ENCODE measurements at regions not wholly inside any gene's neighbourhood (a gene's known extent, or its start where the extent isn't known, plus 50 kb on each side); places are given as distances from the start of the nearest gene placed in this dataset.
"Not testable (repeated sequence)": the region's sequence is repeated elsewhere in the genome, so short reads cannot be mapped to it uniquely, and the experiment has no call there.

DNA sequence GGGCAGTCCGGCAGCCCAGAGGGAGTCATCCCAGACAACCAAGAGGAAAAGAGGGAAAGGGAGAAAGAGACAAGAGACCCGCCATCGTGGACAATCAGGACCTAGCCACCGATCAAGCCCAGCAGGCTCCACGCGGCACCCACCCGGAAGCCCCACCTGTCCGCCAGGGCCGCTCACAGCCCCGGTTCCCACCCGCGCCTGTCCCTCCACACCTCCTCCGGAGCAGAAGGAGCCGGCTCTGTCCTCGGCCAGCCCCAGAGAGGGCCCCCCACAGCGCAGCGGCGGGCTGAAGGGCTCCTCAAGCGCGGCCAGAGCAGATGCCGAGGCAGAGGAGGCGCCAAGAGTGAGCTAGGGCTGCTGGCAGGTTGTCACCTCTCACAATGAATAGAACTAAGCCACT, 784.7 kb upstream of the FBXO33 start:
- H3K27ac Mint-ChIP-seq, result no peak overlapping the region
- H3K4me3 Mint-ChIP-seq, result no peak overlapping the region
- no peaks in the 10 kb centered on the region for H3K27me3 Mint-ChIP-seq
- no peaks in the 10 kb centered on the region for H3K36me3 Mint-ChIP-seq
- no peaks in the 10 kb centered on the region for H3K4me1 Mint-ChIP-seq
- no peaks in the 10 kb centered on the region for H3K9me3 Mint-ChIP-seq

DNA sequence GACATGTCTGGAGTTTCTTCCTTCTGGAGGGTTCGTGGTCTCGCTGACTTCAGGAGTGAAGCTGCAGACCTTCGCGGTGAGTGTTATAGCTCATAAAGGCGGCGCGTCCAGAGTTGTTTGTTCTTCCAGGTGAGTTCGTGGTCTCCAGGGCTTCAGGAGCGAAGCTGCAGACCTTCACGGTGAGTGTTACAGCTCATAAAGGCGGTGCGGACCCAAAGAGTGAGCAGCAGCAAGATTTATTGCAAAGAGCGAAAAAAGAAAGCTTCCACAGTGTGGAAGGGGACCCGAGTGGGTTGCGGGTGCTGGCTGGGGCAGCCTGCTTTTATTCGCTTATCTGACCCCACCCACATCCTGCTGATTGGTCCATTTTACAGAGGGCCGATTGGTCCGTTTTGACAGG, 784.2 kb upstream of the FBXO33 start:
- H3K4me3 Mint-ChIP-seq, H3K27ac Mint-ChIP-seq, H3K27me3 Mint-ChIP-seq, H3K4me1 Mint-ChIP-seq, H3K36me3 Mint-ChIP-seq, H3K9me3 Mint-ChIP-seq: not testable (repeated sequence)

DNA sequence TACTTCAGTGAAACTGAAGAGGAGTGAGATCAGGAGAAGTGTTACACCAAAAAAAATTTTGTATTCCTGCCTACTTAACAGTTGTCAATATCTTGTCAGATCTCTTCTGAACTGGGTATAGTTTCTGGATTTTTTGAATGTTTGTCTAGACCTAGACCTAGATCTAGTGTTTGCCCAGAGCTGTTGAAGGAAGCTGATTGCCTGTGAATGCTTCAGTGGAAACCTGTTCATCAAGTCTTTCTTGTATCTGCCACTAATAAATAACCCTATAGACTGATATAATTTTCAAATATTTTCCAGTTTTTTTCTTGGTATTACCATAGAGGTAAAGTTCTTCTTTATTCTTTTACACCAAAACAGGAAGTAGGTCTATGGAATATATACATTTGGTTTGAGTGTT, 781.5 kb upstream of the FBXO33 start:
- no peak overlapping the region for H3K4me3 Mint-ChIP-seq
- H3K36me3 Mint-ChIP-seq, result no peaks in the 10 kb centered on the region
- no peak overlapping the region for H3K27ac Mint-ChIP-seq
- no peaks in the 10 kb centered on the region for H3K4me1 Mint-ChIP-seq
- H3K27me3 Mint-ChIP-seq, result no peaks in the 10 kb centered on the region
- H3K9me3 Mint-ChIP-seq, result peaks cover 6% of the 10 kb centered on the region

DNA sequence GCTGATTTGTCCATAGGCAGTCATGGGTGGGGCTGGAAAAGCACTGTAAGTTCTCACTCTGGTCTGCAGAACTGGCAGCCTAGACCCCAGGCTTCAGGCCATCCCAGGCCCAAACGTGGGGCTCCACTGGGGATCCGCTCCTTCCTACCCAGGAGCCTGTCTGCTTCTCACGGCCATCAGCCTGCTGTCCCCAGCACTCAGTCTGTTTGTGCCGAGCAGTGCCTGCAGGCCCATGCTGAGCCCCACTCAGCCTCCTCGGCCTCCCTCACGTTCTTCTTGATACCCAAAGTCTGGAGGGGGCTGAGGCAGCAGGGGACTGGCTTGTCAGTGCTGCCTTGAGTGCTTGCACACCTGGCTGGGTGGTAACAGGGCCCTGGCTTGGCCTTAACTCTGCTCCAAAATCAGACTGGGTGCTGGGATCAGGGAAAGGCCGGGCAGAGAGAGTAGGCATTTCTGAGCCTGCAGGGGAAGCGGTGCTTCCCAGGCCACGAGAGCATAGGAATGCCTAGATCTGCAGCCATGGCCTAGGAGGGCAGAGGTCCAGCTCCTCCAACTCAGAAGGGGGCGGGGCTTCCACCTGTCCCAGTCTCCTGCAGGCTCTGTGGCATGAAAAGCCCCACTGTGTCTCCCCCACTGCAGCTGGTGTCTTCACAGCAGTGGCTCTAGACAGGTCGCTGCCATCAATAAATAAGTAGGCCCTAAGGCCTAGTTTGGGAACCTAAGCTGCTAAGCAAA, 772.4 kb upstream of the FBXO33 start:
- Mint-ChIP-seq H3K9me3 (peaks cover 6% of the 10 kb centered on the region), H3K27me3 (no peaks in the 10 kb centered on the region), H3K36me3 (no peaks in the 10 kb centered on the region), H3K27ac (no peak overlapping the region), H3K4me1 (no peaks in the 10 kb centered on the region), H3K4me3 (no peak overlapping the region)

DNA sequence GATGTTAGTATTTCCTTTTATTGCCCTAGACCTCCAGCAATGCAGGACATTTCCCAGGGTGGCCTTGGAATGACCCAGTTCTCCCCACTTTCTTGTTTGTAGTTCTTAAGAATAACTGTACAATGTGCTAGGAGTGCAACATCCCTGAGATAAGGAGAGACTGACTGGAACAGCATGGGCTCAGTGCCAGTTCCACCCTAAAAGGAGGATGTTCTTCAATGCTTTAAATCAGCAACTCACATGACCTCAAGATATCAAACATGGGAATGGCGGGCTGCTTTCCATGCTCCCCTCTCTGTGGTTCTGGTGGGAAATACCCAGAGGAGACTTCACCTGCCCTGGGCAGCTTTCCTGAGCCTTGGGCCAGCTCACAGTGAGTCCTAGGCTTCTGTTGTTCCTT, 766.9 kb upstream of the FBXO33 start:
- no peaks in the 10 kb centered on the region for H3K36me3 Mint-ChIP-seq
- H3K27ac Mint-ChIP-seq, result no peak overlapping the region
- no peaks in the 10 kb centered on the region for H3K27me3 Mint-ChIP-seq
- no peaks in the 10 kb centered on the region for H3K4me1 Mint-ChIP-seq
- H3K4me3 Mint-ChIP-seq, result no peak overlapping the region
- H3K9me3 Mint-ChIP-seq, result no peaks in the 10 kb centered on the region

DNA sequence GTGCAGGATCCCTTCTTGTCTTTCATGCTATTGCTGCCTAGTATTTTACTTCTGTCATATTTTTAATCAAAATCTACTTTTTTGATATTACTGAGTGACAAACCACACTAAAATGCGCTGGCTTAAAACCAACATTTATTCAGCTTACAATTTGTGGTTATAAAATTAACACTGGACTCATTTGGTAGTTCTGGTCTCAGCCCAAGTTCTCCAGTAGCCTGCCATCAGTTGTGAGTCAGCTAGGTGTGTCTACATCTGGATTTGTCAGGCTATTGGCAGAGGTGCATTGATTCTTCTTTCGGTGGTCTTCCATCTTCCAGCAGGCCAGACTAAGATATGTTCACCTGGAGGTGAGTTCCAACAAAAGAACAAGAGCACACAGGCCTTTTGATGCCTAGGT, 765.1 kb upstream of the FBXO33 start:
- Mint-ChIP-seq H3K4me3 (no peak overlapping the region), H3K9me3 (no peaks in the 10 kb centered on the region), H3K4me1 (no peaks in the 10 kb centered on the region), H3K36me3 (no peaks in the 10 kb centered on the region), H3K27me3 (no peaks in the 10 kb centered on the region), H3K27ac (no peak overlapping the region)

DNA sequence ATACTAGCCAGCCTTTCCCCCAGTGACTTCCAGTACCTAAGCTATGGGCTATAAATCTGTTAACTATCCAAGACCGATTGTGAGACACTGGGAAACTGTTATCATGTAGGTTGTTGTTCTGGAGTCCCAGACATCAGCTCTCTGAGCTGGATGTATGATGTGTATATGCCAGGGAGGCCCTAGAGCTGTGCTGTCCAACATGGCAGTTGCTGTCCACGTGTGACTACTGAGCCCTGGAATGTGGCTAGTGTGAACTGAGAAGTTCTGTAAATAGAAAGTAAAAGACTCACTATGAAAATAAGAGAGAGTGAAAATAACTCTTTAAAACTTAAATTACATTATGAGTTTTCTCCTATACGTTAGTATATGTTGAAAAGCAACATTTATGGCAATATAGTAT, 755.8 kb upstream of the FBXO33 start:
- H3K36me3 Mint-ChIP-seq, result no peaks in the 10 kb centered on the region
- H3K4me1 Mint-ChIP-seq, result no peaks in the 10 kb centered on the region
- H3K9me3 Mint-ChIP-seq, result no peaks in the 10 kb centered on the region
- no peak overlapping the region for H3K27ac Mint-ChIP-seq
- no peaks in the 10 kb centered on the region for H3K27me3 Mint-ChIP-seq
- no peak overlapping the region for H3K4me3 Mint-ChIP-seq

DNA sequence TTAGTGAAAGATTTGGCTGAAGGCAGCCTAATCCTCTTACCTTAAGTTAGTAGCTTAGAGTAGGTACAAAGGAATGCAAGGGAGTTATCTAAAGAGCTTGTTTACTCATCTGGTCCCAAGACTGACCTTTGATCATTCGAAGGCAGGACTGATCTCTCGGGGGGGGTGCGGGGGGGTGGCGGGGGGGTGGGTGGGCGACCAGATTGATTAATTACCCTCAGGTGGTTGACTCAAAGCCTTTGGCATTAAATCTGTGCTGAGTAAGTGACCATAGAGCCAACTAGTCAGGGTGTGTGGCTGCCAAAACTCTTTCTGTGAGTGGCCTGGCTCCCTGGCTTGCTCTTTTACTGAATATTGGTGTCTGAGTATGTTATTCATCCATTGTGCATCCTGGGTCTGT, 731.9 kb upstream of the FBXO33 start:
- peaks cover 9% of the 10 kb centered on the region for H3K9me3 Mint-ChIP-seq
- H3K27me3 Mint-ChIP-seq, result no peaks in the 10 kb centered on the region
- no peak overlapping the region for H3K4me3 Mint-ChIP-seq
- H3K27ac Mint-ChIP-seq, result no peak overlapping the region
- H3K4me1 Mint-ChIP-seq, result no peaks in the 10 kb centered on the region
- H3K36me3 Mint-ChIP-seq, result no peaks in the 10 kb centered on the region

DNA sequence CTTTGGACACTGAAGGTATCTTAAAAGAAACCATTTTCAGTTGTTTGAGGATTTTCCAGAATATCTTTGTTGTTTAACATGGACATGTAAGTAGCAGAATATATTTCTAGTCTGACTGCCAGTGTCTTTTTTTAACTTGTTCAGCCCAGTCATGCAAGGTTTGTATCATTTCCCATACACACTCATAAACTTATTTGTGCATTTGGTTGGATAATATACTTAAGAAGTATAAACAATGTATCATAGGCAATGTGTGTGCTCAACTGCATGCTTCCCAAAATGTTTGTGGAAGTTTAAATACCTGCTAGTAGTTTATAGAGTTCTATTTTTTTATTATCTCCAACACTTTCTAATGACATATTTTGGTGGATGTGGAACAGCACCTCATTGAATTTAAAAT, 707.4 kb upstream of the FBXO33 start:
- Mint-ChIP-seq H3K27ac (no peak overlapping the region), H3K36me3 (peaks cover 2% of the 10 kb centered on the region), H3K9me3 (peaks cover 10% of the 10 kb centered on the region), H3K4me3 (no peak overlapping the region), H3K27me3 (no peaks in the 10 kb centered on the region), H3K4me1 (no peaks in the 10 kb centered on the region)

DNA sequence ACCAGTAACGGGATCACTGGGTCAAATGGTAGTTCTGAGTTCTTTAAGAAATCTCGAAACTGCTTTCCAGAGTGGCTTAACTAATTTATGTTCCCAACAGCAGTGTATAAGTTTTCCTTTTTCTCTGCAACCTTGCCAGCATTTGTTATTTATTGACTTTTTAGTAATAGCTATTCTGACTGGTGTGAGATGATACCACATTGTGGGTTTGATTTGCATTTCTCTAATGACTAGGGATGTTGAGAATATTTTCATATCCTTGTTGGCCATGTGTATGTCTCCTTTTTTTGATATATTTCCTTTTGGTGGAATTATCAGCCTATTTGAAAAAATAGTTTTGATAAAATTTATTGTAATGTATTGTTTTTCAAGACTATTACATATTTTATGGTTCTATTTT, 701.2 kb upstream of the FBXO33 start:
- Mint-ChIP-seq H3K27me3 (no peaks in the 10 kb centered on the region), H3K36me3 (peaks cover 2% of the 10 kb centered on the region), H3K4me1 (no peaks in the 10 kb centered on the region), H3K9me3 (peaks cover 13% of the 10 kb centered on the region), H3K27ac (no peak overlapping the region), H3K4me3 (no peak overlapping the region)

DNA sequence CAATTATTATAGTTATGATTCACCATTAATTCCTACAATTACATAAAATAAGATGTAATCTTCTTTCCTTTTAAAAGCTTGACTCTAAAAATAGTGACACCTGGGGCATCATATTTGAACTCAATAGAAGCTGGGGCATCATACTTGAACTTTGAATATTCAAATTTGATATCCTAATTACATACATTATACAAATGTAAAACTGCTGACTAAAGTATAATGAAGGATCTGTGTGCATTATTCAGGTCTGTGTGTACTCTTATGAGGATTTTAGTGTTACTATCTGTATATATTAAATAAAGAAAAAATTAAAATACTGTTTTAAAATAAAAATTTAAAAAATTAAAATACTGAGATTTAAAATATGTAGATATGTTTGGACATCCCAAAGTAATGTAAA, 696.9 kb upstream of the FBXO33 start:
- Mint-ChIP-seq H3K36me3 (no peaks in the 10 kb centered on the region), H3K27ac (no peak overlapping the region), H3K4me1 (no peaks in the 10 kb centered on the region), H3K27me3 (no peaks in the 10 kb centered on the region), H3K9me3 (peaks cover 2% of the 10 kb centered on the region), H3K4me3 (no peak overlapping the region)

DNA sequence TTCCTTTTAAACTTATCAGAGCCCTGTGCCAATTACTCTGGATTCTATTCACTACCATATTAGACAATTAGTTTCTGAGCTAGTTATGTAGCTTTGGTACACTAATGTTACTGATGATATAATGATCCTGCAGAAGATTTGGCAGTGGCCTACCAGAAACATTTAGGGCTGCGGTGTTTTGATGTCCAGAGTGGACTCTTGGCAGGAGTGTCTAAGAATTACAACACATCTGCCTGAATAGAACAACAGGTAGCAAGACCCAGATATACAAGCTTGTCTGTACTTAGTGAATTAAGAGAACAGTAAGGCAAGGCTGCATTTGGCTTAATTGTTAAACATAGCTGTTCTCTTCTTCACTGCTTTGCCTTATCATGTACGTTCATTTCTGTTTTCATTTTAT, 691.6 kb upstream of the FBXO33 start:
- H3K27me3 Mint-ChIP-seq, result no peaks in the 10 kb centered on the region
- H3K27ac Mint-ChIP-seq, result no peak overlapping the region

DNA sequence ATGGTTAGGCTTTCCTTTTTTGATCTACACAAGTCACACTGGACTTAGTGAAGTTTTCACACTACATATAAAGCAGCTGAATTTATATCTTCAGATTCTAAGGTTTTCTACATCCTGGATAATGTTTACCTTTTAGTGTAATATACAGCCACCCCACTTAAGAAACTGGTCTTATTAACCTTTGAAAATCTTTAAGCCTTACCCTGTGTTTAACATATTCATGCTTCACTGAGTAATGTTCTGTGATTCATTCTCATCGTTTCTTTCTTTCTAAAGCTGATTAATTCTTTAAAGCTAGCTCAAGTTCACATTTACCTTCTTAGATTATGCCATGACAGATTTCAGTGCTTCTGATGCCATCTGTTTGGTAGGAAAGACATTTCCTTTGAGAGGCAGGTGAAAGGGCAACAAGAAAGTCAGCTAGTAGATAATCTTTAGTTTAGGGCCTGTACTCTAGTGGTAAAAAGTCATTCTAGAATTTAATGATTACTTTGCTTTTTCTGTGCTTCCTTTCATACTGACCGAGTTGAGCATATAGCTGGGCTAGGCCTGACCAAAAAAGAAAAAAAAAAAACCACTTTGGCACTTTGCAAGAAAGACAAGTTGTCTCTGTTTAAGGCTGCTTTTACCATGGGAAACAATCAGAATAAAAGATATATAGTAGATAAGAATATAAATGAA, 690.9 kb upstream of the FBXO33 start:
- H3K27ac Mint-ChIP-seq, result no peak overlapping the region
- no peaks in the 10 kb centered on the region for H3K36me3 Mint-ChIP-seq
- H3K9me3 Mint-ChIP-seq, result no peaks in the 10 kb centered on the region
- H3K27me3 Mint-ChIP-seq, result no peaks in the 10 kb centered on the region
- no peaks in the 10 kb centered on the region for H3K4me1 Mint-ChIP-seq
- no peak overlapping the region for H3K4me3 Mint-ChIP-seq

More for the DNA sequence above, 691.6 kb upstream of the FBXO33 start:
- Mint-ChIP-seq H3K4me1 (no peaks in the 10 kb centered on the region), H3K4me3 (no peak overlapping the region), H3K36me3 (no peaks in the 10 kb centered on the region), H3K9me3 (no peaks in the 10 kb centered on the region)

DNA sequence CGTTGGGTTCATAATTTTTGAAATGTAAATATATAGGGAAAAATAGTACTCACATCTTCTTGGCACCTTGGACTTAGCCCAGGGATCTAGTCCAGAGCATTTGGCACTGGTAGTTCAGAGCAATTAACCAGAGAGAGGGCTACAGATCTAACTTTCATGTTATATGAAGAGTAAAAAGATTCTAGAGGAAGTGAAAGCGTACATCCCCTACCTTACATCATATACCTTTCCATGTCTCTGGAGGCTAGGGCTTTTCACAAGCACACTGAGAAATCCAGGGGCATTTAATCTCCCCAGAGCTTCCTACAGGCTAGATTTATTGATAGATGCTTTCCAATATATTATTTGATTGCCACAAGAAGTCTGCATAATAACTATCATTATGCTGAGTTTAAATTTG, 687.5 kb upstream of the FBXO33 start:
- Mint-ChIP-seq H3K9me3 (peaks cover 5% of the 10 kb centered on the region), H3K27me3 (no peaks in the 10 kb centered on the region), H3K27ac (no peak overlapping the region), H3K4me3 (no peak overlapping the region), H3K4me1 (no peaks in the 10 kb centered on the region), H3K36me3 (no peaks in the 10 kb centered on the region)

DNA sequence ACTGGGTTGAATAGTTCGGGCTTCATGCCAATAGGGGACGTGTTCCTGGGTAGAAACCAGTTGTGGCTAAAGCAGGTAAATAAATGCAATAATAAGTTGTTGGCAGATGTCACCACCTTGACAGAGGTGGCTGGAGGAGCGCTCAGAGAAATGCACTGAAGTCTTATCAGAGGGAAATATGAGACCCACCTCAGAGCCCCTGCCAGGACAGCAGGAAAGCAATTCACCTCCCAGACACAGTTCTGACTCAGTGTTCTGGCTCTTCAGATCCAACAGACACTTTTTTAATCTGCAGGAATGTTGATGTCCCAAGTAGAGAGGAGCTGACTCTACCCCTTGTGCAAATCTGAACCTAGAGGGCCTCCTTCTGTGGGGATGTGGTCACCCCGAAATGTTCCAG, 687.1 kb upstream of the FBXO33 start:
- no peaks in the 10 kb centered on the region for H3K36me3 Mint-ChIP-seq
- H3K4me3 Mint-ChIP-seq, result no peak overlapping the region
- peaks cover 5% of the 10 kb centered on the region for H3K9me3 Mint-ChIP-seq
- H3K27ac Mint-ChIP-seq, result no peak overlapping the region
- H3K4me1 Mint-ChIP-seq, result no peaks in the 10 kb centered on the region
- H3K27me3 Mint-ChIP-seq, result no peaks in the 10 kb centered on the region

DNA sequence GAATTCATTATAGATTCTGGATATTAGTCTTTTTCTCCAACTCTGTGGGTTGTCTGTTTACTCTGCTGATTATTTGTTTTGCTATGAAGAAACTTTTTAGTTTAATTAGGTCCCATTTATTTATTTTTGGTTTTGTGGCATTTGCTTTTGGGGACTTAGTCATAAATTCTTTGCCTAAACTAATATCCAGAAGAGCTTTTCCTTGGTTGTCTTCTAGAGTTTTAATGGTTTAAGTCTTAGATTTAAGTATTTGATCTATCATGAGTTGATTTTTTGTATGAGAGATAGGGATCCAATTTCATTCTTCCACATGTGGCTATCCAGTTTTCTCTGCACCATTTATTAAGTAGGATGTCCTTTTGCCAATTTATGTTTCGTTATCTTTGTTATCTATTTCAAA, 683.4 kb upstream of the FBXO33 start:
- Mint-ChIP-seq H3K27ac (no peak overlapping the region), H3K4me1 (no peaks in the 10 kb centered on the region), H3K36me3 (no peaks in the 10 kb centered on the region)

DNA sequence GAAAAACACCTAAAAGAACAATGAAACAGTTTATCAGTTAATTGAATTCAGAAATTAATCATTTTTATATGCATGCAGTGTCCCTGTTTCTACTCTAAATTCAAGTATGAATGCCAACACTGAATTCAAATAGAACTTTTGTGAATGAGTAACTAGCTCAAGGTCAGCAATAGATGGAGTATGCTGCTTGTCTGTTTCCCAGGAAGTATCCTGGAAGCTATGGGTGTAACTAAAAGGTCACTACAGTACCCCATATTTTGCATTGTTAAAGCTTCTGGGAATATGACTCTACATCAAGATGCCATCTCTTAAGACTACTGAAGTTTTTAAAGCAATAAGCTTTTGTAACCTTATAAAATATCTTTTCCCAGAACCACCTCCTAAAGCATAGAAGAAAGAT, 681.4 kb upstream of the FBXO33 start:
- Mint-ChIP-seq H3K27me3 (no peaks in the 10 kb centered on the region), H3K4me3 (no peak overlapping the region), H3K4me1 (no peaks in the 10 kb centered on the region), H3K27ac (no peak overlapping the region), H3K9me3 (peaks cover 16% of the 10 kb centered on the region), H3K36me3 (no peaks in the 10 kb centered on the region)

More for the DNA sequence above, 683.4 kb upstream of the FBXO33 start:
- Mint-ChIP-seq H3K4me3 (no peak overlapping the region), H3K27me3 (no peaks in the 10 kb centered on the region), H3K9me3 (peaks cover 5% of the 10 kb centered on the region)
